NCI-H82 treated with DMSO at 0.1 percent for 48 hours (cell line): ENCODE measurements at regions not wholly inside any gene's neighbourhood (a gene's known extent, or its start where the extent isn't known, plus 50 kb on each side); places are given as distances from the start of the nearest gene placed in this dataset.
"Not testable (repeated sequence)": the region's sequence is repeated elsewhere in the genome, so short reads cannot be mapped to it uniquely, and the experiment has no call there.

Experiments used
- DNase-seq: peaks from one replicate; lab custom pipeline; 2025; ENCODE audit not compliant: unreplicated experiment; lab: John Stamatoyannopoulos, UW

DNA sequence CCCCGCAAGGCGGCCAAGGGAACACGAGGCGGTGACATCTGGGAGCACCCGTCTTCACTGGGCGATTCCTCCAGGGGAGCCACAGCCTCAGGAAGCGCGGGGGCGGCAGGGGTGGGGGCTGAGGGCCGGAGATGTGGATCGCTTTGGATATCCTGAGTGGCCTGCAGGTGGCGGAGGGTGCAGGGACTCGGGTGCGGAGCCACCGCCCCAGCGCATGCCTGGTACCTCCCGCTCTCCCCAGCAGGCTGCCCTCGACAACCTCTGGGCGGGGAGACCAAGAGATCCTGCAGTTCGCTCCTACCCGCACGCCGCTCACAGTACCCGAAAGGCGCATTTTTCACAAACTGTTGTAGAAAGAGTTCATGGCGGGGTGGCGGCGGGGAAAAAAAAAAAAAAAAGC is 162.9 kb upstream of the PRKX start:
- not testable (repeated sequence) for DNase-seq

DNA sequence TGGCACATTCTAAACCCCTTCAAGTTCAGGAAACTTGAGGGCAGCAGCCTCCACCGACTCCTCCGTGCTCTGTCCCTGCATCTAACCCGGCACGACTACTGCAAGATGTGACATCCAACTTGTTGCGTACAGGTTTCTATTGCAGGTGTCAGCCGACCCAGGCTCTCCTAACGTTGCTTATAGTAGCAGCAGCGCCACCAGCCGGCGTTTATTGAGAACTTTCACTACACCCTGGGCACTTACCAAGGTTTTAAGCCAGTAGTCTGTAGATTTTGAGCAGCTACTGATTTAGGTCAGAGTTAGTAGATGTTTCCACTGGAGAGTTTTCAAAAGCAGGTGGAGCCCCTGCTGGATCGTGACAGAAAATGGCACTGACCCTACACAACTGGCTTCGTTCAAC is 162.2 kb upstream of the PRKX start:
- DNase-seq: not testable (repeated sequence)

DNA sequence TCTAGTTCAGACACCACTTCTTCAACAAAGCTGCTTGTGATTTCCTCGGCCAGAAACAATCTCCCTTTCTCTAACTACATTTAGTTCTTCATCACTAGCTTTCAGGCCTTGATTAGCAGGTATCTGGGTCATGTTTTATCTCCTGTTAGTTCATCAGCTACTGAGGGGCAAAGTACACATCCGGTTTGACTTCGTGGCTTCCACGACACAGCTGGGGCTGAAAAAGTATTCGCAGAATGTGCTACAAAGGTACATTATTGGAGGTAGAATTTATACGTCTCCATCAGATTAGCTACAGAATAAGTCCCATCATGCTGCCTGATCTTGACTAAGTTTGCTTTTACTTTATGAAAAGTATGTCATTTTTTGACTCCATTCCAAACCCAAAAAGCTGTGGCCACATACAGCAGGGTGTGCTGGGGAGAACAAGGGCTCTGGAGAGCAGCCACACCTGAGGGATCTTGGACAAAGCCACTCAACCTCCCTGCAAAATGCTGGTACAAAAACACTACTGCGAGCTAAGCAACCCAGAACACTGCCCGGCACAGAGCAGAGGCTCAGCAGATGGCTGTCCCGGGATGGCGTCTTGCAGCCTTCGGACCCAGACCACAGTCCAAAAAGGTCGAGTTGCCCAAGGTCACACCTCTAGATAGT is 158.9 kb upstream of the PRKX start:
- DNase-seq: not testable (repeated sequence)

DNA sequence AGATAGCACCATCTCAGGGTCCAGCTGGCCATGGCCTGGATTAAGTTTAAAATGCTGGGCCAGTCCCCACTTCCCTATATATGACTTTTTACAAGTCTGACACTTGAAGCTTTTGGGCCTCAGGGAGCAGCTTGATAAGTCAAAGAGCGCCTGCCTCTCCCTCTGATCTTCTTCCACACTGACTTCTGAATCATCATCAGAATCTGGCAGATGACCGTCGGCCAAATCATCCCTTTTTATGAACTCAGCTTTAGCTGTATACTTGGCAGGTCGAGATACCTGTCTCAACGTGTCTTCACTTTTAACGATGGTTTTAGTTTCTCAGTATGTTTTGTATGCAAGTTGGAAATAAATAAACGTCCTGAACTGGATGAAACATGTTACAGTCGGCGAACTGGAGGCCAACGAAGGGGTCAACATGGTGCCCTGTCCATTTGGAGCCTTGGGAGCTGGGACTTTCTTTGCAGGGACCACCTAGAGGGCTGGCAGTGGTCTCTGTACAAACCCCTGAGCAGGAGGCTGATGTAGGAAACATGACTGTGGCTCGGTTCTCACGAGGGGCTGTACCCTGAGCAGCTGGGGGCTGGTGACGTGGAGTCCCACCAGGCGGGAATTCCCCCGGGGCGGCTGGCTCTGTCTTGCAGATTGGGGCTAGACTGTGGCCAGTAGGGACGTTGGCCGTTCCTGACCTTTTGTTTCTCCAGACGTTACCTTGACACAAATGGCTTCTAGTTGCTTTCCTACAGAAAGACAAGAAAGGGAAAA is 153.8 kb upstream of the PRKX start:
- not testable (repeated sequence) for DNase-seq

DNA sequence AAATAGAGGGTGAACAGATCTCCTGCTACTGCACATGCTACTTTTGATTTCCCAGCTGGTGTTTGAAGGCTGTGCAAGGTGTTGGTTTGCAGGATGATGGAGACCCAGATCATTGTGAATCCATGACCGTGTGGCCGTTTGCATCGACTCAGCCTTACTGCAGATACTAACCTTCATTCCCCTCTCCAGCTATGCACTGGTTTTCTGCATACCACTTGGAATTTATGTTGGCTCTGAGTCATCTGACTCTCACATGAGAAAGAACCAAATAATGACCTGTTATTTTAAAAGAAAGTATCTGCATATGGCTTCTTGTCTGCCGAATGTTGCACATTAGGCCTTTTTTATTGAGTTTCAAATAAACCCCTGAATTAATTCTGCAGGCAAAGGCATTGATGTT is 144.9 kb upstream of the PRKX start:
- DNase-seq: not testable (repeated sequence)

DNA sequence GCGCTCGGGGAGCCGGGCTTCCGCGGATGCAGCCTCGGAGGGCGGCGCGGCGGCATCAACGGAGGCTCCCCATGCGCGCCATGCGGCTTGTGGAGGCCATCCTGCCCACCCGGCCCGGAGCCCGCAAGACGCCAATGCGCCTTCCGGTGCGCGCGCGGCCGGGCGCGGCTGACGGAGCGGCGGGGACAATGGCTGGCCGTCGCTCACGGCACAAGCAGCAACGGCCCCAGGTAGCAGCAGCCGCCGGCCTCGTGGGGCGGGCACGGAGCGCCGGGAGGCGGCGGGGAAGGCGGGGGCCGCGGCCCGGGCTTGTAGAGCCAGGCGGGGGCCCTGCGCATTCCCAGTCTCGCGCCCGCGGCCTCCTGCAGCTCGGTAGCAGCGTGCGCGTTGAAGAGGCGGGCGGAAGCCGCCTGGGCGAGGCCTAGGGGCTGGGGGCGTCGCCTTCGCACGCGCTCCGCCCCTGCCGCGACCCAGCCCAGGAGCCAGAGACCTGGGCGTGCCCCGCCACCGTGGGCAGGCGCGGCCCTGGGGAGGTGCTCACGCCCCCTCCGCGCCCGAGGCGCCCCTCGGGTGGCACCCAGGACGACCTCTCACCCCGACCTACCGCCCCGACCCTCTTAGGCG is 130.2 kb upstream of the PRKX start:
- DNase-seq: not testable (repeated sequence)

DNA sequence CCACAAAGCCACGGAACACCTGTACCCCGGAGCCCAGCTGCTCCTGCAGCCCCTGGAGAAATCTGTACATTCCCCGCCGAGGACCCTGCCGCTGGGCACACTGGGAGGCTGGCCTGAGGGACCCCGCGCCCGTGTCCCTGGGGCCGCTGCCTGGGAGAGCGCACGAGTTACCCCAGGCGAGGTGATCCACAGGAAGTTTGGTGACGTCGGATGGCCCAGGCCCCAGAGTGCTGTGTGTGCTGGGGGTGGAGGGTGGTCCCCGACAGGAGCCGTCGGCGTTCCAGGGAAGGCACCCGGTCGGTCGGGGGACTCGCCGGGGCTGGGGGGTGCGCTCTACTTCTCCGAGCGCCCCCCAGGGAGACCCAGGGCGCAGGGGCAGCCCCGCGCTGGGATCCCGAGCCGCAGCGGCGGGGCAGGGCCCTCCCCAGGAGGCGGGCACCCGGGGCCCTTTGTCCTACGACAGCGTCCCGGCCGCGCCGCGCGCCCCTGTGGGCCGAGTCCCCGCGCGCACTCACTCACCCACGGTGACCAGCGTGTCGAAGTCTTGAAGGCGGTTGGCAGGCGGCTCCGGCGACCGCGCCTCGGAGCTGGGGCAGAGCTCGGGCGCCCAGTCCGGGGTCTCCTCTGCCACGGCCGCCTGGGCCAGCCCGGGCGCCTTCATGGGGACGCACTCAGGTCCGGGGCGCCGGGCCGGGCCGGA is 129.5 kb upstream of the PRKX start:
- DNase-seq: not testable (repeated sequence)

DNA sequence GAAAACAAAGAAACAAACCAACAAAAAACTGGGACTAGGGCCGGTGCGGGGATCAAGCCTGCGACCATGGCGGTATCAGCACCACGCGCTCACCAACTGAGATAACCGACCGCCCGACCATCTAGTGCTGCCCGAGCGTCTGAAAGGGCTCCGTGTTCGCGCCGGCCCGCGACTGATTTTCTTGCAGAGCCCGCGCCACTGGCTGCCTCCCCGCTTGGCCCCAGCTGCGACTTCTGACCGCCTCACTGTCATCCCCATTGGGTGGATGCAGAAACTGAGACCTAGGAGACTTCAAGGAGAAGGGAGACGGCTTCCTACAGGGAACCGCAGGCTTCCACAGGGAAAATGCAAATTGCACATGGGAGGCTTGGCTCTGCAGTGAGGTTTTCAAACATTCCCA is 125.3 kb upstream of the PRKX start:
- not testable (repeated sequence) for DNase-seq

DNA sequence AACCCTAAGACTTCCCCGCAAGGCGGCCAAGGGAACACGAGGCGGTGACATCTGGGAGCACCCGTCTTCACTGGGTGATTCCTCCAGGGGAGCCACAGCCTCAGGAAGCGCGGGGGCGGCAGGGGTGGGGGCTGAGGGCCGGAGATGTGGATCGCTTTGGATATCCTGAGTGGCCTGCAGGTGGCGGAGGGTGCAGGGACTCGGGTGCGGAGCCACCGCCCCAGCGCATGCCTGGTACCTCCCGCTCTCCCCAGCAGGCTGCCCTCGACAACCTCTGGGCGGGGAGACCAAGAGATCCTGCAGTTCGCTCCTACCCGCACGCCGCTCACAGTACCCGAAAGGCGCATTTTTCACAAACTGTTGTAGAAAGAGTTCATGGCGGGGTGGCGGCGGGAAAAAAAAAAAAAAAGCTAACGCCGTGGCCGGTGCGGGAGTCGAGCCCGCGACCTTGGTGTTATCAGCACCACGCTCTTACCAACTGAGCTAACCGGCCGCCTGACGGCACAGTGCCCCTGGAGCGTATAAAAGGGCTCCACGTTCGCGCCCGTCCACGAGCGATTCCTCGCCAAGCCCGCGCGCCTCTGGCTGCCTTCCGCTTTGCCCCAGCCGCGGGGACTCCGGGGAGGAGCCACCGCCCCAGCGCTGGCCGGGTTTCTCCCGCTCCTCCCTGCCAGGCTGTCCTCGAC is 124.7 kb upstream of the PRKX start:
- DNase-seq: not testable (repeated sequence)

DNA sequence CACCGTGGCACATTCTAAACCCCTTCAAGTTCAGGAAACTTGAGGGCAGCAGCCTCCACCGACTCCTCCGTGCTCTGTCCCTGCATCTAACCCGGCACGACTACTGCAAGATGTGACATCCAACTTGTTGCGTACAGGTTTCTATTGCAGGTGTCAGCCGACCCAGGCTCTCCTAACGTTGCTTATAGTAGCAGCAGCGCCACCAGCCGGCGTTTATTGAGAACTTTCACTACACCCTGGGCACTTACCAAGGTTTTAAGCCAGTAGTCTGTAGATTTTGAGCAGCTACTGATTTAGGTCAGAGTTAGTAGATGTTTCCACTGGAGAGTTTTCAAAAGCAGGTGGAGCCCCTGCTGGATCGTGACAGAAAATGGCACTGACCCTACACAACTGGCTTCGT is 123.8 kb upstream of the PRKX start:
- DNase-seq: not testable (repeated sequence)

DNA sequence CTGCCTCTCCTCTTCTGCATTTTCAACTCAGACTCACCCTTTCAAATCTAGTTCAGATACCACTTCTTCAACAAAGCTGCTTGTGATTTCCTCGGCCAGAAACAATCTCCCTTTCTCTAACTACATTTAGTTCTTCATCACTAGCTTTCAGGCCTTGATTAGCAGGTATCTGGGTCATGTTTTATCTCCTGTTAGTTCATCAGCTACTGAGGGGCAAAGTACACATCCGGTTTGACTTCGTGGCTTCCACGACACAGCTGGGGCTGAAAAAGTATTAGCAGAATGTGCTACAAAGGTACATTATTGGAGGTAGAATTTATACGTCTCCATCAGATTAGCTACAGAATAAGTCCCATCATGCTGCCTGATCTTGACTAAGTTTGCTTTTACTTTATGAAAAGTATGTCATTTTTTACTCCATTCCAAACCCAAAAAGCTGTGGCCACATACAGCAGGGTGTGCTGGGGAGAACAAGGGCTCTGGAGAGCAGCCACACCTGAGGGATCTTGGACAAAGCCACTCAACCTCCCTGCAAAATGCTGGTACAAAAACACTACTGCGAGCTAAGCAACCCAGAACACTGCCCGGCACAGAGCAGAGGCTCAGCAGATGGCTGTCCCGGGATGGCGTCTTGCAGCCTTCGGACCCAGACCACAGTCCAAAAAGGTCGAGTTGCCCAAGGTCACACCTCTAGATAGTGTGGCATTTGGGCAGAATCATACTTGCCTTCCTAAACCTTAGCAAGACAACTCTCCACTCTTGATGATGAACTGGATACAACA is 120.5 kb upstream of the PRKX start:
- not testable (repeated sequence) for DNase-seq

DNA sequence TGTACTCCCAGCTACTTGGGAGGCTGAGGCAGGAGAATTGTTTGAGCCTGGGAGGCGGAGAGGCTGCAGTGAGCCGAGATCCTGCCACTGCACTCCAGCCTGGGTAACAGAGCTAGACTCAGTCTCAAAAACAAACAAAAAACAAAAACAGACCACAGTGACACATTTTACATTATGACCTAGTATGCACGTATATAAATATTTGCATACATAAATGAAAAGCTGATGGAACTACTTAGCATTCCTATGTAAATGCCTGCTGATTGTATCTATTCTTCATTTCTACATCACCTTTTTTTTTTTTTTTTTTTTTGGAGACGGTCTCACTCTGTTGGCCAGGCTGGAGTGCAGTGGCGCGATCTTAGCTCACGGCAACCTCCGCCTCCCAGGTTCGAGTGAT is 116.6 kb upstream of the PRKX start:
- not testable (repeated sequence) for DNase-seq

DNA sequence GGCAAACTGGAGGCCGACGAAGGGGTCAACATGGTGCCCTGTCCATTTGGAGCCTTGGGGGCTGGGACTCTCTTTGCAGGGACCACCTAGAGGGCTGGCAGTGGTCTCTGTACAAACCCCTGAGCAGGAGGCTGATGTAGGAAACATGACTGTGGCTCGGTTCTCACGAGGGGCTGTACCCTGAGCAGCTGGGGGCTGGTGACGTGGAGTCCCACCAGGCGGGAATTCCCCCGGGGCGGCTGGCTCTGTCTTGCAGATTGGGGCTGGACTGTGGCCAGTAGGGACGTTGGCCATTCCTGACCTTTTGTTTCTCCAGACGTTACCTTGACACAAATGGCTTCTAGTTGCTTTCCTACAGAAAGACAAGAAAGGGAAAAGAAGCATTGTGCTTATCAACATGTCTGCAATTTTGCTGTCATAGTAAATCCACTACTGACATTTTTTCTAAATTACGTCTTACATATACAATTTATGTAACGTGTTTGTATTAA is 115.6 kb upstream of the PRKX start:
- not testable (repeated sequence) for DNase-seq

DNA sequence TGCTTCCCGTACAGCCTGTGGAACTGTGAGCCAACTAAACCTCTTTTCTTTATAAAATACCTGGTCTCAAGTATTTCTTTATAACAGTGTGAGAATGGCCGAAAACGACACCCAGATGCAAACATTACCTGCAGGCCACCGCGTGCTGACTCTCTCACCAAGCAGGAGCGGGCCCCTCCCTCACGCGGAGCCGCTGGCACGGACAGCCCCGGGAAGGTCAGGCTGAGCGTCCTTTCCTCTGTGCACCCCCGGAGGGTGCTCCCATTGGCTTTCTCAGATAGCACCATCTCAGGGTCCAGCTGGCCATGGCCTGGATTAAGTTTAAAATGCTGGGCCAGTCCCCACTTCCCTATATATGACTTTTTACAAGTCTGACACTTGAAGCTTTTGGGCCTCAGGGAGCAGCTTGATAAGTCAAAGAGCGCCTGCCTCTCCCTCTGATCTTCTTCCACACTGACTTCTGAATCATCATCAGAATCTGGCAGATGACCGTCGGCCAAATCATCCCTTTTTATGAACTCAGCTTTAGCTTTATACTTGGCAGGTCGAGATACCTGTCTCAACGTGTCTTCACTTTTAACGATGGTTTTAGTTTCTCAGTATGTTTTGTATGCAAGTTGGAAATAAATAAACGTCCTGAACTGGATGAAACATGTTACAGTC is 115.1 kb upstream of the PRKX start:
- not testable (repeated sequence) for DNase-seq

DNA sequence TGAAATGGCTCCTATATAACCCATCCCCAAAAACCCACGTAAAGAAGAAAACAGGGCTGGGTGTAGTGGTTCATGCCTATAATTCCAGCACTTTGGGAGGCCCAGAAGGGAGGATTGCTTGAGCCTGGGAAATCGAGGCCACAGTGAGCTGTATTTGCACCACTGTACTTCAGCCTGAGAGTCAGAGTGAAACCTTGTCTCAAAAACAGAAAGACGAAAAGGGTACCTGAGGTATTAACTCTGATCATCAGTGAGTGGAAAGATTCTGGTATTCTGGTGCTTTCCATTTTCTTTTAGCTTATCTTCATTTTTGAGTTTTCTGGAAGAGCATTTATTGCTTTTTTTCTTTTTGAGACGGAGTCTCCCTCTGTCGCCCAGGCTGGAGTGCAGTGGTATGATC is 110.6 kb upstream of the PRKX start:
- DNase-seq: not testable (repeated sequence)

DNA sequence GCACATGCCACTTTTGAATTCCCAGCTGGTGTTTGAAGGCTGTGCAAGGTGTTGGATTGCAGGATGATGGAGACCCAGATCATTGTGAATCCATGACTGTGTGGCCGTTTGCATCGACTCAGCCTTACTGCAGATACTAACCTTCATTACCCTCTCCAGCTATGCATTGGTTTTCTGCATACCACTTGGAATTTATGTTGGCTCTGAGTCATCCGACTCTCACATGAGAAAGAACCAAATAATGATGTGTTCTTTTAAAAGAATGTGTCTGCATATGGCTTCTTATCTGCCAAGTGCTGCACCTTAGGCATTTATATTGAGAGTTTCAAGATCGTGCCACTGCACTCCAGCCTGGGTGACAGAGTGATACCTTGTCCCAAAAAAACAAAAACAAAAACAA is 106.7 kb upstream of the PRKX start:
- no peak for DNase-seq

DNA sequence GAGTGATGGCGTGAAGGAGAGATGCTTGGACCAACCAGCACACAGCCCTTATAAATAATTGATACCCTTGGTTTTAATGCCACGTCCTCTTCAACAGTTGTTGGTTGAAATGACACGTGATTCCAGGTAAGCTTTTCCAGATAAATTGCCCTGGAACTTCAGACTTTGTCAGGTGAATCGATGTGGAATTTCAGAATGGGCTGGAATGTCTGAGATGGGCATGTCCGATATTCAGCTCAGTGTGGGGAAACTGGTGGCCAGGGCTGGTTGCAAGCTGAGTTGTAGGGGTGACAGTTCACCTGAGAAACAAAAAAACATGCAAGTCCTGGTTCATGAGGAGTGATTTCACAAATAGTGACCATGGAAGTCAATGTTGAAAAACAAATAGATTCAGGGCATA is 104.0 kb upstream of the PRKX start:
- not testable (repeated sequence) for DNase-seq

DNA sequence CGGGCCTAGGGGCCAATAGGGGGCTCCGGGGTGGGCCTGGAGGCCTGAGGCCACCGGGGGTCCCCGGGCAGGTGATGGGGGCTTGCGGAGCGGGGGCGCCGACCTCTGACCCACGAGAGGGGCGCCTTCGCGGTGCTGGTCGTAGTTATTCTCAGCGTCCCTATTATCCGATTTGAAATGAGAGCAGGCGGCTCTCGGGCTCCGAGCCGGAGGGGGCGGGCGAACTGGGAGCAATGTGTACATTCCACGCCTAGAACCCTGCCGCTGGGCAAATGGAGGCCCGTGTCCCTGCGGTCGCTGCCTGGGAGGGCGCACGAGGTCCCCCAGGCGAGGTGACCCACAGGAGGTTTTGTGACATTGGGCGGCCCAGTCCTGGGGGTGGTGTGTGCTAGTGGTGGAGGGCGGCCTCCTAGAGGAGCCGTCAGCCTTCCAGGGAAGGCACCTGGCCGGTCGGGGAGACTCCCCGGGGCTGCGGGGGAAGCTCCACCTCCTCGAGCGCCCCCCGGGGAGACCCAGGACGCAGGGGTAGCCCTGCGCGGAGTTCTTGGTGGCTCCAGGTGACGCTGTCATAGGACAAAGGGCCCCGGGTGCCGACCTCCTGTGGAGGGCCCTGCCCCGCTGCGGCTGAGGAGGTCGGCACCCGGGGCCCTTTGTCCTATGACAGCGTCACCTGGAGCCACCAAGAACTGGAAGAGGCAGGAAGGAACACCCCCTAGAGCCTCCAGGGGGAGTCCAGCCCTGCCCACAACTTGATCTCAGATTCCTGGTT is 102.6 kb upstream of the PRKX start:
- peak; percentile 24 for DNase-seq
